Large intestine (tissue), 3 donors: ENCODE measurements at regions not wholly inside any gene's neighbourhood (a gene's known extent, or its start where the extent isn't known, plus 50 kb on each side); places are given as distances from the start of the nearest gene placed in this dataset.

Experiments
- DNase-seq, 2 donors: peaks; one replicate each; pipeline versions ENCODE4 v3.0.0 to v3.0.0-alpha.2; 2013
- H3K27ac ChIP-seq: one replicate; pipeline ENCODE4 v1.5.1; 2013; ENCODE audit warnings: low read length
- H3K27me3 ChIP-seq: 2 replicates; pipeline ENCODE4 v1.6.1; 2013; ENCODE audit warnings: low read length; ENCODE audit not compliant: control insufficient read depth, insufficient read depth
- H3K36me3 ChIP-seq: 2 replicates; pipeline ENCODE4 v1.6.1; 2013; ENCODE audit warnings: low read length; ENCODE audit not compliant: control insufficient read depth, insufficient read depth
- H3K4me1 ChIP-seq: one replicate; pipeline ENCODE4 v1.6.1; 2013; ENCODE audit warnings: low read length; ENCODE audit not compliant: control insufficient read depth, insufficient read depth
- H3K4me3 ChIP-seq: one replicate; pipeline ENCODE4 v1.5.1; 2013; ENCODE audit warnings: low read length
- H3K9me3 ChIP-seq: one replicate; pipeline ENCODE4 v1.6.1; 2013; ENCODE audit warnings: mild to moderate bottlenecking, low read depth, low read length, moderate library complexity; ENCODE audit not compliant: control insufficient read depth
- WGBS: methylation state at CpG from one replicate; pipeline ENCODE4 v1.1.5; 2013; ENCODE audit warnings: low lambda C conversion rate; ENCODE audit not compliant: insufficient coverage; 5-methylcytosine and 5-hydroxymethylcytosine counted together

DNA sequence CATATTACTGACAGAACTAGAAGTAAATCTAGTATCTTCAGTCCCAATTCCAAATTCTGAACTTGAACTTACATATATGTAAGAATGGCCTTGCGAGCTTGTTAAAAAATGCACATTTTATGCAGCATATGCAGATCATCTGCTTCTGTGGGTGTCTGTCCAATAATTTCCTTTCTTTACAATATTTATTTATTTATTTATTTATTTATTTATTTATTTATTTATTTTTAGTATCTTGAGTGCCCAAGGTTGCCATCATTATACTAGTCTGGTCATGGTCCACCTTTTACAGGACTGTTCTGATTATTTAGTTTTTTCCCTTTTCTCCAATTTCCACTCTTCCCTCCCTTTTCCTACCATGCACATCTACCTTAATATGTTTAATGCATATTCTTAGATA is 528.4 kb downstream of the COL12A1 start:
- no peak for DNase-seq

DNA sequence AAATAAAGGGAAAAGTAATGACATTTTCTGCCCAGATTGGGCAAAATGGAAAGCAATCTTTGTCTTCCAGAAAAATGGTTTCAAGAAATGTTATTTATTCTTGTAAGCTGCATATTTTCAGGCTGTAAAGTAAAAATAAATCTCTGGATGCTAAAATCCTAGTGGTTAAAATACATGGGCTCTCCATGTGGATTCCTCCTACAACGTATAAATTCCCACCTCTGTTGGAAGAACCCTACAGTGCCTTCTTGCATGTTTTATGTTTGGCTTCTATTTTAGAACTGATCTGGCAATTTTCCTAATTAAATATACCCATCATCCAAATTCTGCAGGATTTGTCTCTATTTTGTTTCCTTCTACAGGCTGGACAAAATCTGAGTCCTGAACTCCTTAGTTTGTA is 528.9 kb downstream of the COL12A1 start:
- H3K36me3 ChIP-seq, result no peaks in the 10 kb centered on the region
- H3K27me3 ChIP-seq, result no peaks in the 10 kb centered on the region
- WGBS, result no CpG with 5 or more reads among the region's 1 CpG
- H3K9me3 ChIP-seq, result no peaks in the 10 kb centered on the region
- H3K27ac ChIP-seq, result no peak overlapping the region
- no peaks in the 10 kb centered on the region for H3K4me1 ChIP-seq
- DNase-seq, result no peak
- no peak overlapping the region for H3K4me3 ChIP-seq

More for the DNA sequence above, 528.4 kb downstream of the COL12A1 start:
- 0% methylated on average over 1 of the region's 1 CpG for WGBS
- Histone ChIP-seq H3K4me1 (no peaks in the 10 kb centered on the region), H3K27me3 (no peaks in the 10 kb centered on the region), H3K9me3 (no peaks in the 10 kb centered on the region), H3K36me3 (no peaks in the 10 kb centered on the region), H3K27ac (no peak overlapping the region), H3K4me3 (no peak overlapping the region)

DNA sequence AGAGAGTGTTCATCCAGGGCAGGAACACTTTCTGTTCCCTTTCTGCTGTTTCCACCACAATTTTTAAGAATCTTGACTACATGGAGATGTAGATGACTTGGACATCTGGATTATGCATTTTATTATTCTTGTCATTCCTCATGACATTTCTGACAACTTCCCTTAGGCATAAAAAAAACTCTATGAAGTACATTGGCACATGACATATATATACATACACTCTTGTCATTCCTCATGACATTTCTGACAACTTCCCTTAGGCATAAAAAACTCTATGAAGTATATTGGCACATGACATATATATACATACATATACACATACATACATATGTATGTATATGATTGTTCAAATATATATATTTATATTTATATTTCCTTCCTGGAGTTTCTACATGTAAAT is 531.5 kb downstream of the COL12A1 start:
- no peak for DNase-seq
- Histone ChIP-seq H3K27me3 (no peaks in the 10 kb centered on the region), H3K4me3 (no peak overlapping the region), H3K9me3 (no peaks in the 10 kb centered on the region), H3K36me3 (no peaks in the 10 kb centered on the region), H3K27ac (no peak overlapping the region), H3K4me1 (no peaks in the 10 kb centered on the region)

DNA sequence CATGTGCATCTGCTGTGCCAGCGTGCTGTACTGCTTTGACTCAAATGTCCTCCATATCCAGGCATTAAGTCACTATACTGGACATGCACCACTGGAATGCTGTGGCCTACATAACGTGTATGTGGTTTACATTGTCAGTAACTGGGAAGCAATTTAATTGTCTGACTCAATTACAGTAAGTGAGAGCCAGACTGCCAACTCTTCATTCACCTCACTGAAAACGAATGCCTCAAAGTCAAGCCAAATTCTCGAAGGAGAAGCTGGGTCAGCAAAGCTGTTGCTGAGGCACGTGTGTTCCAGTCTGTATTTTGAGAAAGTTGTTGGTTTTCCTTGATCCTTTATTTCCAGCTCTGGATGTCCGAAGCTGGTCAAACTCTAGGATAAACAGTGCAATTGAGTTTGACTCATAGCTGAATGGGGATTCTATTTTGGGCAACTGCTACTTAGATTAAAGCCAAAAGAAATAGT is 534.3 kb downstream of the COL12A1 start:
- H3K4me3 ChIP-seq, result no peak overlapping the region
- H3K27ac ChIP-seq, result no peak overlapping the region
- no peak for DNase-seq
- H3K36me3 ChIP-seq, result no peaks in the 10 kb centered on the region
- no peaks in the 10 kb centered on the region for H3K4me1 ChIP-seq
- H3K9me3 ChIP-seq, result no peaks in the 10 kb centered on the region
- 67% methylated on average over 1 of the region's 6 CpGs for WGBS
- H3K27me3 ChIP-seq, result no peaks in the 10 kb centered on the region

DNA sequence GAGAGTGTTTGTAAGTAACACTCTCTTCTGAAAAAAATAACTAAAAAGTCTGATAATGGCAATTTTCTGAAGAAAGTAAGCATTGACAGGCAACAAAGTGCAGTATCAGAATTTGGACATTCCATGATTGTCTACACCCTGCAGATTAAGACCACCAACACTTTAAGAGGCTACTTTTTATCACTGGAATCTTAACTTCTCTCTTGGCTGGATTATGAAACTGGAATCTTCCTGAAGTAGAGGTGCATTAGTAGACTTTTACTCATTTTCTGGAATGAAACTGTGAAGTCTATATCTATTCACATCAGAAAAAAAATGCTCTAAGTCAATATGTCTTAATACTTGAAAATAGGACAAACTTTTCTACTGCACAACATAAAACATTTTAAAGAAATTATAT is 547.5 kb downstream of the COL12A1 start:
- H3K4me1 ChIP-seq, result no peaks in the 10 kb centered on the region
- H3K27ac ChIP-seq, result no peak overlapping the region
- DNase-seq, result no peak
- no peaks in the 10 kb centered on the region for H3K36me3 ChIP-seq
- H3K27me3 ChIP-seq, result no peaks in the 10 kb centered on the region
- no peaks in the 10 kb centered on the region for H3K9me3 ChIP-seq
- H3K4me3 ChIP-seq, result no peak overlapping the region

DNA sequence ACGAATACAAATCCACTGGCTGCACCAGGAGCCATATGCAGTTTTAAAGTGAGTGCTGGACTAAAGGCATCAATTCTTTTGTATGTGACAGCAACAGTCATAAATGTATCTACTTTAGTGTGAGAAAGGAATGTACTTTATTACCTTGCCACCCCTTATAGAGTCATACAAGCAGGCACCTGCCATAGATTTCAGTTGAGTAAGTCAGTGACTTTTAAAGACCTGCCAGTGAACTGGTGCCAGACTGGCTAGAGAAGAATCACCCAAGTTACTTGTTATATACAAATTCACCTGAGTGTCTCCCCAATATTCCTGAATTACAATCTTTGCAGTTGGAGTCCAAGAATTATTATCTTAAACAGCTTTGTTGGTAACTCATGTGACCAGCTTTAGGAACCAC is 547.9 kb downstream of the COL12A1 start:
- H3K9me3 ChIP-seq, result no peaks in the 10 kb centered on the region
- DNase-seq, result no peak
- 80% methylated on average over 1 of the region's 1 CpG for whole genome bisulfite sequencing
- H3K27me3 ChIP-seq, result no peaks in the 10 kb centered on the region
- H3K27ac ChIP-seq, result no peak overlapping the region
- no peak overlapping the region for H3K4me3 ChIP-seq
- H3K4me1 ChIP-seq, result no peaks in the 10 kb centered on the region
- H3K36me3 ChIP-seq, result no peaks in the 10 kb centered on the region

DNA sequence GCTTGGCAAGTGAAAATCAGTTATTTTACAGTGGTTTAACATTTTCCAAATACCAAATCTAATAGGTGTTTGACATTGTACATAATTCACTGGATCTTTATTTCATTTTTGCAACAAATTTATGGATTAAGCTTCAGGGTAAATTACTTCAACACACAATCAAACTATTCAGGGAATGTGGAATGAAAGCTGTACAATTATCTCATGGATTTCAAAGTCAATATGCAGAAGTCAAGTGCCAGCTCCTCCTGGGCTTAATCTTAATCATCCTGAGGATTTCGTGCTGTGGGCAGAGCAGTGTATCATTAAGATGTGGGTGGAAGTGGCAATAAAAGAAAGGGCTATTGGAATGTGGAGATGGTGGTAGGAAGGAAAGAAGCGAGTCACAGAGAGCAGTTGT is 548.8 kb downstream of the COL12A1 start:
- no peaks in the 10 kb centered on the region for H3K9me3 ChIP-seq
- WGBS, result no CpG with 5 or more reads among the region's 2 CpGs
- no peak overlapping the region for H3K4me3 ChIP-seq
- H3K27ac ChIP-seq, result no peak overlapping the region
- H3K4me1 ChIP-seq, result no peaks in the 10 kb centered on the region
- H3K27me3 ChIP-seq, result no peaks in the 10 kb centered on the region
- H3K36me3 ChIP-seq, result no peaks in the 10 kb centered on the region
- DNase-seq, result no peak

DNA sequence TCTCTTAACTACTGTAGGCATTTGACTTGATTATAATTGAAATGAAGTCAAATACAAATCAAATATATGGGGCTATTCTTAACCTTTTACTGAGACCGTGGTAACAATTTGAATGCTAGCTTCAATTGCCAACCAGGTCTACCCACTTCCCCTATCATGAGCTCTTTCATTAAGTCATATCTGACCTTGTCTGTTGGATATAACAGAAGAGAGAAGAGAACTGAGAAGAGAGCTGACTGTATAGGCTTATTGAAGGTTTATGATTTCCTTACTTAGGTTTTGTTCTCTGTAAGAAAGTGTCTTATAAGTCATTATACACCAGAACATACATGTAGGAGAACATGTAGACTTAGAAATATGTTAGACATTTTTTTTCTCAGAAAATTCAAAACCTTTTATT is 549.4 kb downstream of the COL12A1 start:
- no peak overlapping the region for H3K4me3 ChIP-seq
- no peaks in the 10 kb centered on the region for H3K4me1 ChIP-seq
- no peaks in the 10 kb centered on the region for H3K36me3 ChIP-seq
- no peaks in the 10 kb centered on the region for H3K9me3 ChIP-seq
- H3K27ac ChIP-seq, result no peak overlapping the region
- WGBS, result 100% methylated on average over 1 of the region's 1 CpG
- no peaks in the 10 kb centered on the region for H3K27me3 ChIP-seq
- DNase-seq, result no peak

DNA sequence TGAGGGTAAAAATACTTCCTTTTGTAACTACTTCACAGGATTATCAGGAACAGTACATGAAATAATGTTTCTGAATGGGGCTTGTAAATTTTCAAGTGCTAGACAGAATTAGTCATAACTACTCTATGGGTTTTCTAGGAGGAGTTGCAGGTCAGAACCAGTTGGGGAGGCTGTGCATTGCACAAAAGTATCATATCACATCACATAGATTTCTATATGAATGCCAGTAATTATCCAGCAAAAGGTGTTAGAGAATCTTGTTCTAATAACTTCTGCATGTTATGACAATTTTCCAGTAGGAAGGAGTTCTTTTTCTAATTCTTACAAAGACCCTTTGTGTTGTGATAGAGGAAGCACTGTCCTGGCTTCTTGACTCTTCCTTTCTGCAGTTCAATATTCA is 551.6 kb downstream of the COL12A1 start:
- Histone ChIP-seq H3K27ac (no peak overlapping the region), H3K36me3 (no peaks in the 10 kb centered on the region), H3K4me1 (no peaks in the 10 kb centered on the region), H3K9me3 (no peaks in the 10 kb centered on the region), H3K27me3 (no peaks in the 10 kb centered on the region), H3K4me3 (no peak overlapping the region)
- DNase-seq, result no peak

DNA sequence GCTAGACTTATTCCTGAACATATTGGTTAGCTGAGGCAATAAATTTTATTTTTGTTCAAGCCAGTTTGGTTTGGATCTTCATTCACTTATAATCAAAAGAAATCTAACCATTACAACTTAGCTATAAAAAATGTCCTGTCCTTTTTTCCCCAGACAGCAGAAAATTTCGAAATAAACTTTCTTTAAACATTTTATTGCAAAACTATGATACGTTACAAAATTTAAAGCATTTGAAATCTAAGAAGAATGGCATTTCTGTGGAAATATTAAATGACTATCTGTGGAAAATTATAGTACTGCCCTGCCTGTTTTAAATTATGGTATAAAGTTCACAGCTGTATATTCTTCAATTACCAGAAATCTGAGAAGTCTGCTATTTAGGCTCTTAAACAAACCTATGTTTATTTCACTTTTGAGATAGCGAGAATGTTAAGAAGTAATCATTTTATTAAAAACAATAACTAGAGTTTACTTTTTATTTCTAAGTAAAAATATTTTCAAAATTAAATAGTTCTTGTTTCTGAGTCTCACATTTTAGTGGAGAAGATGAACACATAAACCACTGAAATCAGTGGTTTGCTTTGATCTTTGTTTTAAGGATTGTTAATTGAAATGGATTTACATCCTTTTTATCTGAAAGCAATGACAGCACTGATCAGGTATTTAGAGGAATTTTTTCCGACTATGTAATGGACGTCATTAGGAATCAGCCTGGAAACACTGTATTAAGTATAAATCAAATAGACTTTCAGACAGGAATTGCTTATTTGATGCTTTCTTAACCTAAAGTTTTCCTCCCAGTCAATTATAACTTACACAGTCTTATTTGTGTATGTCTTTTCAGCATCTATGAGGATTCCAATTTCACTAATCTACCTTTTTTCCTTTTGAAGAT is 553.7 kb downstream of the COL12A1 start:
- Histone ChIP-seq H3K36me3 (no peaks in the 10 kb centered on the region), H3K27ac (no peak overlapping the region), H3K27me3 (no peaks in the 10 kb centered on the region), H3K9me3 (no peaks in the 10 kb centered on the region), H3K4me3 (no peak overlapping the region), H3K4me1 (no peaks in the 10 kb centered on the region)
- WGBS, result 94% methylated on average over 2 of the region's 5 CpGs
- DNase-seq, result no peak

DNA sequence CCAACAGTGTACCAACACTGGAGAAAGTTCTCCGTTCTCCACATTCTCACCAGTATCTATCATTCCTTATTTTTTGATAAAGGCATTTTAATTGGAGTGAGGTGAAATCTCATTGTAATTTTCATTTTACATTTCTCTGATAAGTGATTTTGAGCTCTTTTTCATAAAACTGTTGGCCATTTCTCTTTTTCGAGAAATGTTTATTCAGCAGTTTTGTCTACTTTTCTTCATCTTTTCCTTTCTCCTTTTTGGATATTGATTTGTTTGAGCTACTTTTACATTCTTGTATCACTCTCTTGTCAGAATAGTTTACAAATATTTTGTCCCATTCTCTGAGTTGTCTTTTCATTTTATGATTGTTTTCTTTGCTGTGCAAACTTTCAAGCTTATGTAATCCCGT is 555.2 kb downstream of the COL12A1 start:
- 89% methylated on average over 2 of the region's 3 CpGs for WGBS
- H3K36me3 ChIP-seq, result no peaks in the 10 kb centered on the region
- no peaks in the 10 kb centered on the region for H3K9me3 ChIP-seq
- H3K4me1 ChIP-seq, result no peaks in the 10 kb centered on the region
- no peak for DNase-seq
- no peak overlapping the region for H3K27ac ChIP-seq
- no peak overlapping the region for H3K4me3 ChIP-seq
- no peaks in the 10 kb centered on the region for H3K27me3 ChIP-seq
